ENCODE measurements at regions not wholly inside any gene's neighbourhood (a gene's known extent, or its start where the extent isn't known, plus 50 kb on each side); places are given as distances from the start of the nearest gene placed in this dataset.

DNA sequence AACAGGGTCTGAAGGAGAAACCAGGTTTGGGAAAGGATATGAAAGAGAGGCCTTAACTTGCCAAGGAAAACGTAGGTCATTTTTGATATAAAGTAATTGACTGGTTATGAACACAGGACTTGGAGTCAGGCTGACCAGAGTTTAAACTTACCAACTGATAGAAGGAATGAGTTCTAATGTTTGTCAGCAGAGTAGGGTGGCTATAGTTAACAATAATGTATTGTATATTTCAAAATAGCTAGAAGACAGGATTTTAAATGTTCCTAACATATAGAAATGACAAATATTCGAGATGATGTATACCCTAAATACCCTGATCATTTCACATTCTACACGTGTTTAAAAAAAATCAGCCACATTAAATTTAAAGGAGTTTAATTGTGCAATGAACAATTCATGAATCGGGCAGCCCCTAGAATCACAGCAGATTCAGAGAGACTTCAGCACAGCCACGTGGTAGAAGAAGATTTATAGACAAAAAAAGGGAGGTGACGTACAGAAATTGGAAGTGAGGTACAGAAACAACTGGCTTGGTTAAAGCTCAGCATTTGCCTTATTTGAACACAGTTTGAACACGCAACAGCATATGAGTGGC lies 52.5 kb upstream of the PLEKHG7 start:
- H3K4me3 ChIP-seq: no peak overlapping the region
- DNase-seq (ENCODE audit: low read depth, low spot score): no peak
- H3K36me3 ChIP-seq (ENCODE audit: insufficient read depth, low read length): no peaks in the 10 kb centered on the region
- H3K9me3 ChIP-seq (ENCODE audit: low read depth, low read length): no peaks in the 10 kb centered on the region
- TF ChIP-seq FOXP2 (optimal IDR thresholded peaks at IDR 0.05; ENCODE audit: control extremely low read depth, extremely low read length, insufficient read depth) (no peak), POLR2AphosphoS5 (IDR thresholded peaks at IDR 0.05; ENCODE audit: borderline replicate concordance, low read depth, low read length) (no peak), EZH2 (IDR thresholded peaks at IDR 0.05) (no peak)
- no peak overlapping the region for H3K27ac ChIP-seq
- H3K9ac ChIP-seq (ENCODE audit: insufficient read length): no peak overlapping the region

DNA sequence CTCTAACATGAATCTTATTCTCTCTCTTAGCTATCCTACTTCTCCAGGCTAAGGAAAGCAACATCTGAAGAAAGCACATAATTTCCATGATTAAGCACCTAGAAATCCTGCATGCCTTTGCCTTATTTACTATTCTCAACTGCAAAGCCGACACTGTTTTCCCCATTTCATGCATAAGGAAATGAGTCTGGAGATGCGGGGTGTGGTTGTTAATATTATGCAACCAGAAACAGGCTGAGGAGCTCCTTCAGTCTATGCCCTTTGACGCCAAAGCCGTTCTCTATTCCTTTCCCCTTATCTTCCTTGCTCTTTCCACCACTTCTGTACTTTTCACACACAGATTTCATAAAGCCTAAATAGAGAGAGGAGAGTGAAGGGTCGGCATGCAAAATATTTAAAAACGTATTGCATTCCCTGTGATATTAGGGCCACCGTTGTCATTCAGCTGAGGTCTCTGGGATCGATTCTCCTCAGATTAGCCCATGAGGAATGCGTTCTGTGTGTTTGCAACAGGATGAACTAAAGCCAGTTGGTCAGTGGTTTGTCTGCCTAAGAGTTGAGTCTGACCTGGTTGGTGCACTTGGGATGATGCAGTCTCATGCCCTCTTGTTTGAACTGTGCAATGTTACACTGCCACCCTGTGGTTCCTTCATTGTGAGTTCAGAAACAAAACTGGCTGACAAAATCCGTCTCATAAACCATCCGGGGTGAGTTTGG lies 53.1 kb upstream of the PLEKHG7 start:
- Histone ChIP-seq H3K27ac (no peak overlapping the region), H3K9ac (ENCODE audit: insufficient read length) (no peak overlapping the region), H3K36me3 (ENCODE audit: insufficient read depth, low read length) (no peaks in the 10 kb centered on the region), H3K9me3 (ENCODE audit: low read depth, low read length) (no peaks in the 10 kb centered on the region), H3K4me3 (no peak overlapping the region)
- TF ChIP-seq FOXP2 (optimal IDR thresholded peaks at IDR 0.05; ENCODE audit: control extremely low read depth, extremely low read length, insufficient read depth) (no peak), EZH2 (IDR thresholded peaks at IDR 0.05) (no peak), POLR2AphosphoS5 (IDR thresholded peaks at IDR 0.05; ENCODE audit: borderline replicate concordance, low read depth, low read length) (no peak)
- peak; percentile 37 for DNase-seq (ENCODE audit: low read depth, low spot score)

- no peak for DNase-seq (ENCODE audit: low read depth, low spot score)
- no peak overlapping the region for H3K9ac ChIP-seq (ENCODE audit: insufficient read length)
- H3K9me3 ChIP-seq (ENCODE audit: low read depth, low read length): no peaks in the 10 kb centered on the region
- no peaks in the 10 kb centered on the region for H3K36me3 ChIP-seq (ENCODE audit: insufficient read depth, low read length)
- no peak overlapping the region for H3K4me3 ChIP-seq
- TF ChIP-seq FOXP2 (optimal IDR thresholded peaks at IDR 0.05; ENCODE audit: control extremely low read depth, extremely low read length, insufficient read depth): no peak
- TF ChIP-seq EZH2 (IDR thresholded peaks at IDR 0.05): no peak
- TF ChIP-seq POLR2AphosphoS5 (IDR thresholded peaks at IDR 0.05; ENCODE audit: borderline replicate concordance, low read depth, low read length): no peak
- H3K27ac ChIP-seq: no peak overlapping the region
Observed at GRCh38 chr12:92648242-92649031, 54.4 kb upstream of the PLEKHG7 start.

DNA sequence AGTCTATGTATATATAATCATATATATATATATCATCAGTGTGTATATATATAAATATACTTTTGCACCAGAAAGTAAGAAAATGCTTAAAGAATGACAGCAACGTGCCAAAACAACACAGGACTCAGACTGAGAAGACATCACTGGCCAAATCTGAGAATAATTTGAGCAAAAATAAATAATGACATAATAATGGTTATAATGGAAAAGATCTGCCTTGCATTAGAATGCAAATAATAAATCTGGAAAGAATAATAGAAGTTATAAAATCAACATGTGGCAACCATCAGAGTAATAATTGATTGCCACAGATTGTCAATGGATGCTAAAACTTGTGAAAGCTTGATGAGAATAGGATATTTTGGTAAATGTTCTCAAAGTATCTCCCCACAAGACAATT lies 61.5 kb upstream of the PLEKHG7 start:
- TF ChIP-seq POLR2AphosphoS5 (IDR thresholded peaks at IDR 0.05; ENCODE audit: borderline replicate concordance, low read depth, low read length) (no peak), FOXP2 (optimal IDR thresholded peaks at IDR 0.05; ENCODE audit: control extremely low read depth, extremely low read length, insufficient read depth) (no peak), EZH2 (IDR thresholded peaks at IDR 0.05) (no peak)
- Histone ChIP-seq H3K9me3 (ENCODE audit: low read depth, low read length) (no peaks in the 10 kb centered on the region), H3K9ac (ENCODE audit: insufficient read length) (no peak overlapping the region), H3K4me3 (no peak overlapping the region), H3K27ac (no peak overlapping the region), H3K36me3 (ENCODE audit: insufficient read depth, low read length) (no peaks in the 10 kb centered on the region)
- DNase-seq (ENCODE audit: low read depth, low spot score): no peak

GRCh38 chr12:92640691-92641090 lies 62.1 kb upstream of the PLEKHG7 start:
- H3K9ac ChIP-seq (ENCODE audit: insufficient read length): no peak overlapping the region
- no peak overlapping the region for H3K27ac ChIP-seq
- no peaks in the 10 kb centered on the region for H3K9me3 ChIP-seq (ENCODE audit: low read depth, low read length)
- TF ChIP-seq EZH2 (IDR thresholded peaks at IDR 0.05) (no peak), FOXP2 (optimal IDR thresholded peaks at IDR 0.05; ENCODE audit: control extremely low read depth, extremely low read length, insufficient read depth) (no peak), POLR2AphosphoS5 (IDR thresholded peaks at IDR 0.05; ENCODE audit: borderline replicate concordance, low read depth, low read length) (no peak)
- H3K4me3 ChIP-seq: no peak overlapping the region
- H3K36me3 ChIP-seq (ENCODE audit: insufficient read depth, low read length): no peaks in the 10 kb centered on the region
- DNase-seq (ENCODE audit: low read depth, low spot score): no peak

- H3K9ac ChIP-seq (ENCODE audit: insufficient read length): no peak overlapping the region
- H3K36me3 ChIP-seq (ENCODE audit: insufficient read depth, low read length): no peaks in the 10 kb centered on the region
- TF ChIP-seq EZH2 (IDR thresholded peaks at IDR 0.05) (no peak), FOXP2 (optimal IDR thresholded peaks at IDR 0.05; ENCODE audit: control extremely low read depth, extremely low read length, insufficient read depth) (no peak)
- no peak overlapping the region for H3K4me3 ChIP-seq
- no peaks in the 10 kb centered on the region for H3K9me3 ChIP-seq (ENCODE audit: low read depth, low read length)
- DNase-seq (ENCODE audit: low read depth, low spot score): no peak
- no peak overlapping the region for H3K27ac ChIP-seq
Observed at GRCh38 chr12:92639017-92639416, 63.8 kb upstream of the PLEKHG7 start.

DNA sequence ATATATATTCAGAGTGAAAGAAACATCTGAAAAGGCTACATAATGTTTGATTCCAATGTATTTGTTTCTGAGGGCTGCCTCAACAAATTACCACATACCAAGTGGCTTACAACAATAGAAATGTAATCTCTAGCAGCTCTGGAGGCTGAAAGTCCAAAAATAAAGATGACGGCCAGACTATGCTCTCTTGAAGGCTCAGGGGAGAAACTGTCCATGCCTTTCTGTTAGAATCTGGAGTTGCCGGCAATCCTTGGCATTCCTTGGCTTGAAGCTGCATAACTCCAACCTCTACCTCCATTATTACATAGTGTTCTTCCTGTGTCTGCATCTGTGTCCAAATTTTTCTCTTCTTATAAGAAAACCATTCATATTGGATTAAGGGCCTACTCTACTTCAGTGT lies 68.1 kb upstream of the PLEKHG7 start:
- TF ChIP-seq POLR2AphosphoS5 (IDR thresholded peaks at IDR 0.05; ENCODE audit: borderline replicate concordance, low read depth, low read length): no peak
- no peak for TF ChIP-seq FOXP2 (optimal IDR thresholded peaks at IDR 0.05; ENCODE audit: control extremely low read depth, extremely low read length, insufficient read depth)
- no peak for TF ChIP-seq EZH2 (IDR thresholded peaks at IDR 0.05)
- no peak for DNase-seq (ENCODE audit: low read depth, low spot score)
- no peak overlapping the region for H3K4me3 ChIP-seq
- H3K9me3 ChIP-seq (ENCODE audit: low read depth, low read length): no peaks in the 10 kb centered on the region
- no peaks in the 10 kb centered on the region for H3K36me3 ChIP-seq (ENCODE audit: insufficient read depth, low read length)
- H3K9ac ChIP-seq (ENCODE audit: insufficient read length): no peak overlapping the region
- no peak overlapping the region for H3K27ac ChIP-seq

DNA sequence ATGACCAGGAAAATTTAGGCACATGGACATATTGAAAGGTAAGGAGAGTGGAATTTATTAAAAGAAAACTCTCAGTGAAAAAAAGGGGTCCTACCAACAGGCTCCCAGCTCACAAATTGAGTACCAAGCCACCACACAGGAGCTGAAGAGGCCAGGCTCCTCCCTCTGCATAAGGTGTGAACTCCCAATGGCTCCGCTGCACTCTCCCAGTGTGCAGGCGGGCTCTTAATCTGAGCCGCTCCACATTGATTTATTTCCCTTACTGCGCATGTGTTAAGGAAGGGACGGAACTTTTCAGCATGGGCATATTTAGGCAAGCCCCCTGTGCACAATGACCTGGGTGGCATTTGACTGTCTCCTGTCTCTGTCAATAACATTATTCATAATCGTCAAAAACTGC lies 68.6 kb upstream of the PLEKHG7 start:
- DNase-seq (ENCODE audit: low read depth, low spot score): no peak
- Histone ChIP-seq H3K36me3 (ENCODE audit: insufficient read depth, low read length) (no peaks in the 10 kb centered on the region), H3K4me3 (no peak overlapping the region), H3K9me3 (ENCODE audit: low read depth, low read length) (no peaks in the 10 kb centered on the region), H3K27ac (no peak overlapping the region), H3K9ac (ENCODE audit: insufficient read length) (no peak overlapping the region)
- TF ChIP-seq EZH2 (IDR thresholded peaks at IDR 0.05): no peak
- TF ChIP-seq POLR2AphosphoS5 (IDR thresholded peaks at IDR 0.05; ENCODE audit: borderline replicate concordance, low read depth, low read length): no peak
- no peak for TF ChIP-seq FOXP2 (optimal IDR thresholded peaks at IDR 0.05; ENCODE audit: control extremely low read depth, extremely low read length, insufficient read depth)
